ENCODE measurements at regions not wholly inside any gene's neighbourhood (a gene's known extent, or its start where the extent isn't known, plus 50 kb on each side); places are given as distances from the start of the nearest gene placed in this dataset.
"Not testable (repeated sequence)": the region's sequence is repeated elsewhere in the genome, so short reads cannot be mapped to it uniquely, and the experiment has no call there.

- no peak for DNase-seq
Observed at GRCh38 chr7:13007331-13007730, 319.9 kb downstream of the ARL4A start.

GRCh38 chr7:13009517-13009916 is 322.1 kb downstream of the ARL4A start:
- DNase-seq: no peak

GRCh38 chr7:13014011-13014410 is 326.6 kb downstream of the ARL4A start:
- DNase-seq: no peak

GRCh38 chr7:13016036-13016581 is 328.7 kb downstream of the ARL4A start:
- DNase-seq: no peak

- no peak for DNase-seq
Observed at GRCh38 chr7:13016592-13017332, 329.3 kb downstream of the ARL4A start.

- DNase-seq: no peak
Observed at GRCh38 chr7:13017333-13017857, 330.0 kb downstream of the ARL4A start.

GRCh38 chr7:13017881-13018280 is 330.4 kb downstream of the ARL4A start:
- no peak for DNase-seq

- DNase-seq: no peak
Observed at GRCh38 chr7:13021566-13022300, 334.3 kb downstream of the ARL4A start.

- DNase-seq: no peak
Observed at GRCh38 chr7:13024121-13024674, 336.8 kb downstream of the ARL4A start.

- not testable (repeated sequence) for DNase-seq
Observed at GRCh38 chr7:13025043-13025442, 337.6 kb downstream of the ARL4A start.

- no peak for DNase-seq
Observed at GRCh38 chr7:13027321-13027720, 339.9 kb downstream of the ARL4A start.

GRCh38 chr7:13028036-13028824 is 340.8 kb downstream of the ARL4A start:
- no peak for DNase-seq

- DNase-seq: no peak
Observed at GRCh38 chr7:13028825-13029099, 341.3 kb downstream of the ARL4A start.

- no peak for DNase-seq
Observed at GRCh38 chr7:13031468-13031867, 344.0 kb downstream of the ARL4A start.

GRCh38 chr7:13032084-13032483 is 344.7 kb downstream of the ARL4A start:
- no peak for DNase-seq

GRCh38 chr7:13032576-13032975 is 345.1 kb downstream of the ARL4A start:
- DNase-seq: no peak

- DNase-seq: no peak
Observed at GRCh38 chr7:13034693-13035092, 347.3 kb downstream of the ARL4A start.

- no peak for DNase-seq
Observed at GRCh38 chr7:13035233-13035632, 347.8 kb downstream of the ARL4A start.

GRCh38 chr7:13036256-13036780 is 348.9 kb downstream of the ARL4A start:
- DNase-seq: no peak

- DNase-seq: no peak
Observed at GRCh38 chr7:13037216-13037615, 349.8 kb downstream of the ARL4A start.

- no peak for DNase-seq
Observed at GRCh38 chr7:13041368-13041988, 354.0 kb downstream of the ARL4A start.

- no peak for DNase-seq
Observed at GRCh38 chr7:13042605-13043236, 355.3 kb downstream of the ARL4A start.

All from suppressor macrophage treated with lipopolysaccharide for 4 hours (primary cell).